Muscle of arm (tissue), 1 donor: ENCODE measurements at regions not wholly inside any gene's neighbourhood (a gene's known extent, or its start where the extent isn't known, plus 50 kb on each side); places are given as distances from the start of the nearest gene placed in this dataset.

Experiments used
- DNase-seq: peaks from one replicate; pipeline ENCODE4 v3.0.0-alpha.2; 2013

GRCh38 chr6:71430018-71430417, 141.4 kb downstream of the OGFRL1 start:
- DNase-seq: no peak

- no peak for DNase-seq
Measured at GRCh38 chr6:71433441-71433840, 144.8 kb downstream of the OGFRL1 start.

GRCh38 chr6:71444222-71444621, 155.6 kb downstream of the OGFRL1 start:
- DNase-seq: no peak

- peak; percentile 12 for DNase-seq
Measured at GRCh38 chr6:71446057-71446456, 157.4 kb downstream of the OGFRL1 start.

GRCh38 chr6:71446470-71446869, 157.9 kb downstream of the OGFRL1 start:
- no peak for DNase-seq

- no peak for DNase-seq
Measured at GRCh38 chr6:71452697-71453370, 164.2 kb downstream of the OGFRL1 start.

GRCh38 chr6:71453371-71453706, 164.7 kb downstream of the OGFRL1 start:
- no peak for DNase-seq

- DNase-seq: no peak
Measured at GRCh38 chr6:71454056-71454455, 165.4 kb downstream of the OGFRL1 start.

- peak; percentile 49 for DNase-seq
Measured at GRCh38 chr6:71457929-71458328, 169.3 kb downstream of the OGFRL1 start.

GRCh38 chr6:71459162-71459561, 170.6 kb downstream of the OGFRL1 start:
- DNase-seq: no peak

GRCh38 chr6:71460933-71461332, 172.3 kb downstream of the OGFRL1 start:
- no peak for DNase-seq

GRCh38 chr6:71463061-71463460, 174.4 kb downstream of the OGFRL1 start:
- DNase-seq: no peak

- DNase-seq: no peak
Measured at GRCh38 chr6:71465096-71465495, 176.5 kb downstream of the OGFRL1 start.

- DNase-seq: no peak
Measured at GRCh38 chr6:71466362-71466761, 177.8 kb downstream of the OGFRL1 start.

- DNase-seq: no peak
Measured at GRCh38 chr6:71468038-71468437, 179.4 kb downstream of the OGFRL1 start.

- no peak for DNase-seq
Measured at GRCh38 chr6:71468841-71469700, 180.5 kb downstream of the OGFRL1 start.

GRCh38 chr6:71471718-71472117, 183.1 kb downstream of the OGFRL1 start:
- DNase-seq: no peak

- no peak for DNase-seq
Measured at GRCh38 chr6:71473926-71474325, 185.3 kb downstream of the OGFRL1 start.

GRCh38 chr6:71474942-71475341, 186.3 kb downstream of the OGFRL1 start:
- DNase-seq: peak; percentile 65

- DNase-seq: no peak
Measured at GRCh38 chr6:71476371-71476770, 187.8 kb downstream of the OGFRL1 start.

- no peak for DNase-seq
Measured at GRCh38 chr6:71476872-71477271, 188.3 kb downstream of the OGFRL1 start.

- DNase-seq: no peak
Measured at GRCh38 chr6:71478834-71479541, 190.4 kb downstream of the OGFRL1 start.

- DNase-seq: no peak
Measured at GRCh38 chr6:71480577-71480976, 192.0 kb downstream of the OGFRL1 start.
